HEK293 (cell line): ENCODE measurements at regions not wholly inside any gene's neighbourhood (a gene's known extent, or its start where the extent isn't known, plus 50 kb on each side); places are given as distances from the start of the nearest gene placed in this dataset.

Experiments used
- SP2 ChIP-seq: fragments of 450-650 bp; formaldehyde crosslinking; IDR thresholded peaks from 2 replicates; pipeline ENCODE4 v1.5.1; 2016; ENCODE audit warnings: missing biosample characterization, missing genetic modification characterization
- ZBTB10 ChIP-seq: fragments of 450-650 bp; formaldehyde crosslinking; IDR thresholded peaks from 2 replicates; pipeline ENCODE4 v1.5.1; 2016; ENCODE audit warnings: missing biosample characterization, missing genetic modification characterization
- ZFP69B ChIP-seq: fragments of 450-650 bp; formaldehyde crosslinking; IDR thresholded peaks from 2 replicates; pipeline ENCODE4 v1.5.1; 2016; ENCODE audit warnings: missing biosample characterization, missing genetic modification characterization
- ZNF140 ChIP-seq: fragments of 450-650 bp; formaldehyde crosslinking; IDR thresholded peaks from 2 replicates; pipeline ENCODE4 v1.5.1; 2016; ENCODE audit warnings: missing biosample characterization, missing genetic modification characterization
- ZNF274 ChIP-seq, 2 experiments: fragments of 200-500 bp in 1 of 2; fragments of 450-650 bp in 1 of 2; sonication (Bioruptor generic) in 1 of 2; formaldehyde crosslinking in 1 of 2; IDR thresholded peaks; 2 replicates each; pipeline versions ENCODE4 v1.5.1 to v1.6.1; 2014 to 2016; ENCODE audit warnings: borderline replicate concordance in 1 of 2, inconsistent platforms in 1 of 2, low read length in 1 of 2, missing biosample characterization in 1 of 2, missing genetic modification characterization in 1 of 2
- ZNF645 ChIP-seq: fragments of 450-650 bp; formaldehyde crosslinking; IDR thresholded peaks from 2 replicates; pipeline ENCODE4; 2016; ENCODE audit warnings: missing biosample characterization, missing genetic modification characterization
- ZNF768 ChIP-seq: fragments of 450-650 bp; formaldehyde crosslinking; IDR thresholded peaks from 2 replicates; pipeline ENCODE4 v1.5.1; 2018; ENCODE audit warnings: missing biosample characterization, mild to moderate bottlenecking, missing genetic modification characterization
- TF ChIP-seq, protein P1 (sequence below): fragments of 450-650 bp; formaldehyde crosslinking; IDR thresholded peaks from 2 replicates; pipeline ENCODE4 v1.5.1; 2016; ENCODE audit warnings: missing biosample characterization, missing genetic modification characterization

- TF ChIP-seq ZNF768 (tag by site-specific recombination): no peak
- TF ChIP-seq, protein P1, sequence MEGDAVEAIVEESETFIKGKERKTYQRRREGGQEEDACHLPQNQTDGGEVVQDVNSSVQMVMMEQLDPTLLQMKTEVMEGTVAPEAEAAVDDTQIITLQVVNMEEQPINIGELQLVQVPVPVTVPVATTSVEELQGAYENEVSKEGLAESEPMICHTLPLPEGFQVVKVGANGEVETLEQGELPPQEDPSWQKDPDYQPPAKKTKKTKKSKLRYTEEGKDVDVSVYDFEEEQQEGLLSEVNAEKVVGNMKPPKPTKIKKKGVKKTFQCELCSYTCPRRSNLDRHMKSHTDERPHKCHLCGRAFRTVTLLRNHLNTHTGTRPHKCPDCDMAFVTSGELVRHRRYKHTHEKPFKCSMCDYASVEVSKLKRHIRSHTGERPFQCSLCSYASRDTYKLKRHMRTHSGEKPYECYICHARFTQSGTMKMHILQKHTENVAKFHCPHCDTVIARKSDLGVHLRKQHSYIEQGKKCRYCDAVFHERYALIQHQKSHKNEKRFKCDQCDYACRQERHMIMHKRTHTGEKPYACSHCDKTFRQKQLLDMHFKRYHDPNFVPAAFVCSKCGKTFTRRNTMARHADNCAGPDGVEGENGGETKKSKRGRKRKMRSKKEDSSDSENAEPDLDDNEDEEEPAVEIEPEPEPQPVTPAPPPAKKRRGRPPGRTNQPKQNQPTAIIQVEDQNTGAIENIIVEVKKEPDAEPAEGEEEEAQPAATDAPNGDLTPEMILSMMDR: no peak
- TF ChIP-seq SP2: no peak
- TF ChIP-seq ZFP69B (tag by site-specific recombination): no peak
- TF ChIP-seq ZBTB10 (tag by site-specific recombination): no peak
- no peak for TF ChIP-seq ZNF140 (tag by site-specific recombination)
- TF ChIP-seq ZNF645 (tag by site-specific recombination): no peak
- TF ChIP-seq ZNF274 (IDR thresholded peaks at IDR 0.05; ENCODE audit: low read length): no peak
- no peak for TF ChIP-seq ZNF274 (tag by site-specific recombination; IDR thresholded peaks at IDR 0.05; ENCODE audit: borderline replicate concordance)
Measured at GRCh38 chr20:53714524-53714923, 120.9 kb upstream of the ZNF217 start.
